8988T (cell line): ENCODE measurements at regions not wholly inside any gene's neighbourhood (a gene's known extent, or its start where the extent isn't known, plus 50 kb on each side); places are given as distances from the start of the nearest gene placed in this dataset.
"Not testable (repeated sequence)": the region's sequence is repeated elsewhere in the genome, so short reads cannot be mapped to it uniquely, and the experiment has no call there.

ENCODE experiments used
- DNase-seq: peaks from one replicate; pipeline ENCODE4 v3.0.0; 2011

GRCh38 chr18:28281400-28281799, 104.5 kb upstream of the CDH2 start:
- no peak for DNase-seq

GRCh38 chr18:28269750-28270149, 92.8 kb upstream of the CDH2 start:
- DNase-seq: no peak

GRCh38 chr18:28267878-28268625, 91.1 kb upstream of the CDH2 start:
- no peak for DNase-seq

GRCh38 chr18:28267276-28267675, 90.3 kb upstream of the CDH2 start:
- DNase-seq: no peak

- no peak for DNase-seq
Measured at GRCh38 chr18:28256166-28256565, 79.2 kb upstream of the CDH2 start.

- no peak for DNase-seq
Measured at GRCh38 chr18:28248653-28249052, 71.7 kb upstream of the CDH2 start.

- not testable (repeated sequence) for DNase-seq
Measured at GRCh38 chr18:28240626-28241025, 63.7 kb upstream of the CDH2 start.

- DNase-seq: no peak
Measured at GRCh38 chr18:28236487-28236886, 59.6 kb upstream of the CDH2 start.
